PC-9 (cell line): ENCODE measurements at regions not wholly inside any gene's neighbourhood (a gene's known extent, or its start where the extent isn't known, plus 50 kb on each side); places are given as distances from the start of the nearest gene placed in this dataset.

ENCODE experiments used
- BruUV-seq: library from RNA; stranded (reverse); fragments of 400-500 nt; replicated peaks from 2 replicates; lab custom pipeline; 2021; lab: Mats Ljungman, UMichigan
- CTCF ChIA-PET: fragments of 300-600 bp; sonication (Branson Sonifier 250); formaldehyde crosslinking; loops from one replicate; lab custom pipeline; 2022; ENCODE audit warnings: antibody characterized with exemption; lab: Charles Lee
- POLR2A ChIA-PET: fragments of 300-600 bp; sonication (Branson Sonifier 250); formaldehyde crosslinking; loops from one replicate; lab custom pipeline; 2022; ENCODE audit warnings: antibody characterized with exemption; ENCODE audit not compliant: unreplicated experiment; lab: Charles Lee
- DNase-seq, 2 experiments: peaks; one replicate each; pipeline versions ENCODE4 v3.0.0 to v3.0.0-alpha.2; 2015 to 2022; ENCODE audit warnings: mixed read lengths in 1 of 2
- H2AFZ ChIP-seq: fragments of 200-600 bp; sonication (generic); 2 replicates; pipeline ENCODE4 v1.8.1; 2017; ENCODE audit warnings: antibody characterized with exemption
- H3F3A ChIP-seq: fragments of 200-600 bp; sonication (generic); 2 replicates; pipeline ENCODE4 v1.8.1; 2017; ENCODE audit warnings: antibody characterized with exemption, mild to moderate bottlenecking, low read depth; ENCODE audit not compliant: insufficient read depth
- H3K27ac ChIP-seq: fragments of 200-600 bp; sonication (generic); 2 replicates; pipeline ENCODE4 v1.6.1; 2016; ENCODE audit warnings: mixed run types
- H3K27me3 ChIP-seq: fragments of 200-600 bp; sonication (generic); 2 replicates; pipeline ENCODE4 v1.6.1; 2016; ENCODE audit warnings: low read depth, mixed run types; ENCODE audit not compliant: insufficient read depth
- H3K36me3 ChIP-seq: fragments of 200-600 bp; sonication (generic); 2 replicates; pipeline ENCODE4 v1.6.1; 2016; ENCODE audit warnings: low read depth, mixed run types
- H3K4me1 ChIP-seq: fragments of 200-600 bp; sonication (generic); replicated peaks from 2 replicates; pipeline ENCODE4 v1.6.1; 2016; ENCODE audit warnings: mixed run types; ENCODE audit not compliant: insufficient read depth
- H3K4me2 ChIP-seq: fragments of 200-600 bp; sonication (generic); 2 replicates; pipeline ENCODE4 v1.6.1; 2017; ENCODE audit warnings: mixed run types
- H3K4me3 ChIP-seq: fragments of 200-600 bp; sonication (generic); 2 replicates; pipeline ENCODE4 v1.6.1; 2016; ENCODE audit warnings: mixed run types
- H3K79me2 ChIP-seq: fragments of 200-600 bp; sonication (generic); 2 replicates; pipeline ENCODE4 v1.6.1; 2017; ENCODE audit warnings: low read depth, mixed run types
- H3K9me2 ChIP-seq: fragments of 200-600 bp; sonication (generic); 2 replicates; pipeline ENCODE4 v1.8.1; 2017; ENCODE audit warnings: mild to moderate bottlenecking; ENCODE audit not compliant: insufficient read depth
- H3K9me3 ChIP-seq: fragments of 200-600 bp; sonication (generic); 2 replicates; pipeline ENCODE4 v1.8.1; 2016; ENCODE audit warnings: low read depth; ENCODE audit not compliant: insufficient read depth
- H4K20me1 ChIP-seq: fragments of 200-600 bp; sonication (generic); 2 replicates; pipeline ENCODE4 v1.8.1; 2017; ENCODE audit not compliant: insufficient read depth
- EZH2 ChIP-seq: fragments of 200-600 bp; sonication (generic); IDR thresholded peaks from 2 replicates; pipeline ENCODE4 v1.8.0; 2017; ENCODE audit warnings: antibody characterized with exemption, low read depth
- intact Hi-C: fragments of 100-400 bp; cut with micrococcal nuclease; formaldehyde crosslinking; loops from one replicate; pipeline ENCODE4 v1.10.0; 2022; ENCODE audit not compliant: unreplicated experiment
- TF ChIP-seq, protein P1 (sequence below): fragments of 200-600 bp; sonication (generic); conservative IDR thresholded peaks from 2 replicates; pipeline ENCODE4 v1.6.1; 2017; ENCODE audit warnings: mixed run types, antibody characterized with exemption, mild to moderate bottlenecking, moderate library complexity

DNA sequence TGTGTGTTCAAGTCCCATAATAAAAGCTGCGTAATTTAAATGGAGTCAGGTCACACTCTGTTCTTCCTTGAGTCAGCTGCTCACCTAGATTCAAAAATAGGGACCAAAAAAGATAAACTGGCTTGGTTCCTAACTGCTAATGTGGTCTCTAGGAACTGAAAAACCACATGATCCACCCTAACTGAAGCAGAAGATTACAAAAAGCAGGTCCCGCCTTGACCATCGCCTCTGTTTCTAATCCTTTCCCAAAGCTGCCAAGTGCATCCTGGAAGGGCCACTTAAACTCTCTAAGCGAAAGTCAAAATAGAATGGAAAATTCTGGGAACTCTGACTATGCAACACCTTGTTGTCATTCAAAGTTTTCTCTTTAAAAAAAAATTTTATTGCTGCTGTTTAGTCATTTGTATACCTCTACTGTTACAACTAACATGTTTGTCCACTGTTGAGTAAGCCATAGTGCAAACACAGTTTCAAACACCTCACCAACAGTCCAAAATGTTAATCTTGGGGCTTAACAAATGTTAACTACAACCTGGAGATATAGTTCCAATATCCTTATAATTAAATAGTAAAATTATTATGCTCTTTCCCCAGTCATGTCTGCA, 88.9 kb upstream of the THBS1 start:
- Histone ChIP-seq H3K4me2 (no peak overlapping the region), H3K36me3 (no peaks in the 10 kb centered on the region), H3K4me3 (no peak overlapping the region), H3K27ac (no peak overlapping the region), H3K27me3 (no peaks in the 10 kb centered on the region), H2AFZ (no peak overlapping the region), H3F3A (no peaks in the 10 kb centered on the region), H3K79me2 (no peaks in the 10 kb centered on the region), H3K9me2 (no peaks in the 10 kb centered on the region), H3K9me3 (no peaks in the 10 kb centered on the region), H3K4me1 (no peaks in the 10 kb centered on the region), H4K20me1 (no peaks in the 10 kb centered on the region)
- intact Hi-C loops, result no loop called here
- DNase-seq, result no peak
- TF ChIP-seq EZH2, result no peak
- TF ChIP-seq, protein P1, sequence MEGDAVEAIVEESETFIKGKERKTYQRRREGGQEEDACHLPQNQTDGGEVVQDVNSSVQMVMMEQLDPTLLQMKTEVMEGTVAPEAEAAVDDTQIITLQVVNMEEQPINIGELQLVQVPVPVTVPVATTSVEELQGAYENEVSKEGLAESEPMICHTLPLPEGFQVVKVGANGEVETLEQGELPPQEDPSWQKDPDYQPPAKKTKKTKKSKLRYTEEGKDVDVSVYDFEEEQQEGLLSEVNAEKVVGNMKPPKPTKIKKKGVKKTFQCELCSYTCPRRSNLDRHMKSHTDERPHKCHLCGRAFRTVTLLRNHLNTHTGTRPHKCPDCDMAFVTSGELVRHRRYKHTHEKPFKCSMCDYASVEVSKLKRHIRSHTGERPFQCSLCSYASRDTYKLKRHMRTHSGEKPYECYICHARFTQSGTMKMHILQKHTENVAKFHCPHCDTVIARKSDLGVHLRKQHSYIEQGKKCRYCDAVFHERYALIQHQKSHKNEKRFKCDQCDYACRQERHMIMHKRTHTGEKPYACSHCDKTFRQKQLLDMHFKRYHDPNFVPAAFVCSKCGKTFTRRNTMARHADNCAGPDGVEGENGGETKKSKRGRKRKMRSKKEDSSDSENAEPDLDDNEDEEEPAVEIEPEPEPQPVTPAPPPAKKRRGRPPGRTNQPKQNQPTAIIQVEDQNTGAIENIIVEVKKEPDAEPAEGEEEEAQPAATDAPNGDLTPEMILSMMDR, result no peak
- ChIA-PET POLR2A (no interaction called here), CTCF (no interaction called here)
- BruUV-seq, result no TSS peak

DNA sequence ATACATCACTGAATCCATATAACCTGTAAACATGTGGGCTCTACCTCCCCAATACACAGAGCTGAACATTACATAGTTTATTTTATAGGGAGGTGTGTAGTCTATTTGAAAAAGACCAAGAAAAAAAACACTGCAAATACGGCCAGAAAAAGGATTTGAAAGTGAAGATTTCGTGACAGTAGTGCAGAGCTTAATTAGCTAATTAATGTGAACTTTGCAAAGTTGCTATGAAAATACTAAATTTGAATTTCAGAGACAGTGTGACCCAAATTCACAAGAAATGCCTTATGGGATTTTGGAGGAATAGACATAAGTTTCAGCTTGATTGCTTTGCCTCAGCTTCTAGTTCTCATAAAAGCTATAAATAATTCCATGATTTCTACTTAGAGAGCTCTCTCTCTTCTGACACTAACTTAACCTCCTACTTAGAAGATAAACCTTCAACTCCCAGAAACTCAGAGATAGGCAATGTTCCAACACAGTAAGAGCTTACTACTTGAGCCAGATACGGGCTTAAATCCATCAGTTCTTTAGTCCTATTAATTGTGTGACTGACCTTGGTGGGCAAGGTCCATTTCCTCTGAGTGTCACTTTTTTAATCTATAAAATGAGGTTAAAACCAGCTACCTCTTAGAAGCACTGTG, 87.3 kb upstream of the THBS1 start:
- no peak overlapping the region for H3K4me2 ChIP-seq
- H3K27ac ChIP-seq, result no peak overlapping the region
- BruUV-seq, result no TSS peak
- no peaks in the 10 kb centered on the region for H4K20me1 ChIP-seq
- H3K27me3 ChIP-seq, result no peaks in the 10 kb centered on the region
- H3K4me1 ChIP-seq, result no peaks in the 10 kb centered on the region
- CTCF ChIA-PET, result no interaction called here
- no peaks in the 10 kb centered on the region for H3K79me2 ChIP-seq
- intact Hi-C loops, result no loop called here
- H3K9me2 ChIP-seq, result no peaks in the 10 kb centered on the region
- no peaks in the 10 kb centered on the region for H3K9me3 ChIP-seq
- H2AFZ ChIP-seq, result no peak overlapping the region
- POLR2A ChIA-PET, result interaction anchor here (0.7 kb wide), 1 partner anchor 29 kb away, joined by 4 read pairs; no protein-coding TSS in a partner anchor
- TF ChIP-seq, protein P1, result no peak
- no peak for TF ChIP-seq EZH2
- H3K4me3 ChIP-seq, result no peak overlapping the region
- DNase-seq, result no peak
- no peaks in the 10 kb centered on the region for H3K36me3 ChIP-seq
- no peaks in the 10 kb centered on the region for H3F3A ChIP-seq

DNA sequence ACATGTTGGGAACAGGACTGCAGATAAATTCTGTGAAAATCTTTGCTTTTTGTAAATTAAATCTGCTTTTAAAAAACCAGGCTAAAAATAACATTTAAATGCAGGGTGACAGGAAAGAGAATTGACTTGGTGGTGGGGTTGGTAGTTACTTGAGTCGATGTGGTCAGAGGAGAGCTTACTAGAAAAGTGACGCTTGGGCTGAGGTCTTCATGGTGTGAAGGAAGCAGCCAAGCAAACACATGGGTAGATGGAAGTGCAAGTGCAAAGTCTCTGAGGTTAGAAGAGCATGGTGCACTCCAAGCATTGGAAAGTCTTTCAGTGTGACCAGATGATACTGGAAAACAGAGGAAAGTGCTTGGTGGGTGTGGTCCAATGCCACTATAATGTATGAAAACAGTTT, 86.4 kb upstream of the THBS1 start:
- no peaks in the 10 kb centered on the region for H3K36me3 ChIP-seq
- H2AFZ ChIP-seq, result no peak overlapping the region
- no peak overlapping the region for H3K4me3 ChIP-seq
- no peak overlapping the region for H3K27ac ChIP-seq
- intact Hi-C loops, result no loop called here
- no peaks in the 10 kb centered on the region for H3K4me1 ChIP-seq
- H3K9me2 ChIP-seq, result no peaks in the 10 kb centered on the region
- ChIA-PET POLR2A (interaction anchor here (0.7 kb wide), 1 partner anchor 30 kb away, joined by 4 read pairs; no protein-coding TSS in a partner anchor), CTCF (no interaction called here)
- no peaks in the 10 kb centered on the region for H4K20me1 ChIP-seq
- no peaks in the 10 kb centered on the region for H3F3A ChIP-seq
- H3K9me3 ChIP-seq, result no peaks in the 10 kb centered on the region
- no peak for DNase-seq
- no TSS peak for BruUV-seq
- no peak for TF ChIP-seq EZH2
- TF ChIP-seq, protein P1, result no peak
- H3K27me3 ChIP-seq, result no peaks in the 10 kb centered on the region
- H3K79me2 ChIP-seq, result no peaks in the 10 kb centered on the region
- H3K4me2 ChIP-seq, result no peak overlapping the region
